ENCODE measurements at regions not wholly inside any gene's neighbourhood (a gene's known extent, or its start where the extent isn't known, plus 50 kb on each side); places are given as distances from the start of the nearest gene placed in this dataset.

- Histone ChIP-seq H3K9me2 (ENCODE audit: insufficient read depth) (no peaks in the 10 kb centered on the region), H3K36me3 (ENCODE audit: insufficient read depth) (no peaks in the 10 kb centered on the region), H2AFZ (no peak overlapping the region), H3K27ac (ENCODE audit: low read depth) (no peak overlapping the region), H3K79me2 (replicated peaks; ENCODE audit: insufficient read depth) (no peaks in the 10 kb centered on the region), H3K4me3 (no peak overlapping the region), H3K4me2 (no peak overlapping the region), H3K4me1 (ENCODE audit: insufficient read depth) (no peaks in the 10 kb centered on the region), H3K27me3 (ENCODE audit: insufficient read depth) (no peaks in the 10 kb centered on the region), H3F3A (replicated peaks; ENCODE audit: low read depth) (no peaks in the 10 kb centered on the region), H4K20me1 (replicated peaks; ENCODE audit: insufficient read depth) (no peaks in the 10 kb centered on the region)
- H3K27me3 Mint-ChIP-seq (ENCODE audit: insufficient read depth, low read depth, poor library complexity) = peaks cover 18% of the 10 kb centered on the region
- H3K4me3 Mint-ChIP-seq = no peak overlapping the region
- no peaks in the 10 kb centered on the region for H3K36me3 Mint-ChIP-seq (ENCODE audit: low read depth)
- TF ChIP-seq NANOG (IDR thresholded peaks at IDR 0.05; ENCODE audit: borderline replicate concordance) (no peak), STAT1 (IDR thresholded peaks at IDR 0.05; ENCODE audit: unreplicated experiment) (no peak), REST (IDR thresholded peaks at IDR 0.05; ENCODE audit: unreplicated experiment) (no peak), EZH2phosphoT487 (IDR thresholded peaks at IDR 0.05; ENCODE audit: unreplicated experiment) (no peak)
- H3K4me1 Mint-ChIP-seq = peaks cover 6% of the 10 kb centered on the region; the same call in 1 of the 3 replicates
- no peak overlapping the region for H3K27ac Mint-ChIP-seq
- DNase-seq (ENCODE audit: low spot score) (no peak), ATAC-seq (peak; percentile 55)
- H3K9me3 Mint-ChIP-seq = no peaks in the 10 kb centered on the region
These were observed 357.5 kb upstream of the SHH start for GRCh38 chr7:156169474-156170370.

- H3K36me3 ChIP-seq (ENCODE audit: insufficient read depth) = no peaks in the 10 kb centered on the region
- no peaks in the 10 kb centered on the region for H3F3A ChIP-seq (replicated peaks; ENCODE audit: low read depth)
- H3K36me3 Mint-ChIP-seq (ENCODE audit: low read depth) = no peaks in the 10 kb centered on the region
- no peaks in the 10 kb centered on the region for H3K4me1 ChIP-seq (ENCODE audit: insufficient read depth)
- H3K27ac Mint-ChIP-seq = no peak overlapping the region
- peaks cover 14% of the 10 kb centered on the region for H3K27me3 Mint-ChIP-seq (ENCODE audit: insufficient read depth, low read depth, poor library complexity)
- H3K4me3 ChIP-seq = no peak overlapping the region
- no peaks in the 10 kb centered on the region for H3K27me3 ChIP-seq (ENCODE audit: insufficient read depth)
- H4K20me1 ChIP-seq (replicated peaks; ENCODE audit: insufficient read depth) = no peaks in the 10 kb centered on the region
- H3K4me1 Mint-ChIP-seq = peaks cover 6% of the 10 kb centered on the region; the same call in 1 of the 3 replicates
- H3K4me2 ChIP-seq = no peak overlapping the region
- no peaks in the 10 kb centered on the region for H3K9me2 ChIP-seq (ENCODE audit: insufficient read depth)
- no peaks in the 10 kb centered on the region for H3K79me2 ChIP-seq (replicated peaks; ENCODE audit: insufficient read depth)
- no peak for ATAC-seq
- no peak overlapping the region for H2AFZ ChIP-seq
- no peak overlapping the region for H3K4me3 Mint-ChIP-seq
- H3K27ac ChIP-seq (ENCODE audit: low read depth) = no peak overlapping the region
- no peaks in the 10 kb centered on the region for H3K9me3 Mint-ChIP-seq
- DNase-seq (ENCODE audit: low spot score) = no peak
- no peak for TF ChIP-seq ZNF331 (CRISPR knock-in tag; IDR thresholded peaks at IDR 0.05; ENCODE audit: low read depth)
- no peak for TF ChIP-seq NANOG (IDR thresholded peaks at IDR 0.05; ENCODE audit: borderline replicate concordance)
- TF ChIP-seq CREB1 (CRISPR knock-in tag; IDR thresholded peaks at IDR 0.05; ENCODE audit: low read depth) = no peak
- no peak for TF ChIP-seq EZH2phosphoT487 (IDR thresholded peaks at IDR 0.05; ENCODE audit: unreplicated experiment)
- TF ChIP-seq EZH2 (IDR thresholded peaks at IDR 0.05; ENCODE audit: low read depth, unreplicated experiment) = no peak
- TF ChIP-seq ETS1 (IDR thresholded peaks at IDR 0.05) = no peak
- TF ChIP-seq ZNF462 (CRISPR knock-in tag; IDR thresholded peaks at IDR 0.05) = no peak
These were observed 356.2 kb upstream of the SHH start for GRCh38 chr7:156168434-156168833.

Data from GM23338 (cell line).